ENCODE measurements at regions not wholly inside any gene's neighbourhood (a gene's known extent, or its start where the extent isn't known, plus 50 kb on each side); places are given as distances from the start of the nearest gene placed in this dataset.

GRCh38 chr10:44829426-44829825 lies 81.7 kb upstream of the TMEM72 start:
- no peak for TF ChIP-seq CTCF (conservative IDR thresholded peaks at IDR 0.05; ENCODE audit: control insufficient read depth, insufficient read depth, low read depth, low read length)
- no peak overlapping the region for H3K4me3 ChIP-seq (ENCODE audit: control insufficient read depth, low read depth, low read length)
- DNase-seq (ENCODE audit: low read depth): no peak

GRCh38 chr10:44830022-44830421 lies 81.1 kb upstream of the TMEM72 start:
- peak; percentile 45 for DNase-seq (ENCODE audit: low read depth)
- H3K4me3 ChIP-seq (ENCODE audit: control insufficient read depth, low read depth, low read length): no peak overlapping the region
- no peak for TF ChIP-seq CTCF (conservative IDR thresholded peaks at IDR 0.05; ENCODE audit: control insufficient read depth, insufficient read depth, low read depth, low read length)

GRCh38 chr10:44831581-44831980 lies 79.6 kb upstream of the TMEM72 start:
- no peak for DNase-seq (ENCODE audit: low read depth)
- TF ChIP-seq CTCF (conservative IDR thresholded peaks at IDR 0.05; ENCODE audit: control insufficient read depth, insufficient read depth, low read depth, low read length): no peak
- H3K4me3 ChIP-seq (ENCODE audit: control insufficient read depth, low read depth, low read length): no peak overlapping the region

- H3K4me3 ChIP-seq (ENCODE audit: control insufficient read depth, low read depth, low read length): no peak overlapping the region
- DNase-seq (ENCODE audit: low read depth): no peak
- no peak for TF ChIP-seq CTCF (conservative IDR thresholded peaks at IDR 0.05; ENCODE audit: control insufficient read depth, insufficient read depth, low read depth, low read length)
These were observed 78.3 kb upstream of the TMEM72 start for GRCh38 chr10:44832595-44833390.

- H3K4me3 ChIP-seq (ENCODE audit: control insufficient read depth, low read depth, low read length): no peak overlapping the region
- no peak for TF ChIP-seq CTCF (conservative IDR thresholded peaks at IDR 0.05; ENCODE audit: control insufficient read depth, insufficient read depth, low read depth, low read length)
These were observed 77.0 kb upstream of the TMEM72 start for GRCh38 chr10:44834131-44834530.

GRCh38 chr10:44835300-44835699 lies 75.8 kb upstream of the TMEM72 start:
- DNase-seq (ENCODE audit: low read depth): no peak
- no peak for TF ChIP-seq CTCF (conservative IDR thresholded peaks at IDR 0.05; ENCODE audit: control insufficient read depth, insufficient read depth, low read depth, low read length)
- no peak overlapping the region for H3K4me3 ChIP-seq (ENCODE audit: control insufficient read depth, low read depth, low read length)

More at GRCh38 chr10:44834131-44834530, 77.0 kb upstream of the TMEM72 start:
- no peak for DNase-seq (ENCODE audit: low read depth)
